ENCODE measurements at regions not wholly inside any gene's neighbourhood (a gene's known extent, or its start where the extent isn't known, plus 50 kb on each side); places are given as distances from the start of the nearest gene placed in this dataset.

DNA sequence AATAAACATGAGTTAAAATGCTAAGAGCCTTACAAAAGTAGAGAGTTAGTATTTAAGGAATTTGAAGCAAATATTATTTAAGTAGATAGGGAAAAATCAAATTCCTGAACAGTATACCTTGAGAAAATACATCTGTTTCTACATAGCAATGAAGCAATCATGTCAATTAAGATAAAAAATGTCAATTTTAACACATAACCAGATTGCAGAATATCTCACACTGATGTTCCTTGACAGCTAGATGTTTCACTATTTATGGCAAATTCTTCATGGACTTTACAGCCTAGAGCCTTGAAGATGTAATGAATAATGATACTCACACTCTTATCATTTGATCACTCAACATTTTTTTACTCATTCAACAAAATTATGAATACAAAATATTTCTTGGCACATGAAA is 708.2 kb upstream of the PTPRD start:
- intact Hi-C loops (cut with micrococcal nuclease; ENCODE audit: unreplicated experiment) = no loop called here
- POLR2A ChIA-PET = no interaction called here
- no TSS peak for BruUV-seq (replicated peaks)
- Histone ChIP-seq H3K4me2 (ENCODE audit: low read length) (no peak overlapping the region), H3K27ac (ENCODE audit: low read depth, low read length, poor library complexity, severe bottlenecking) (no peak overlapping the region), H4K20me1 (ENCODE audit: insufficient read depth, low read length) (no peaks in the 10 kb centered on the region), H3K4me3 (ENCODE audit: low read depth, low read length, poor library complexity, severe bottlenecking) (no peak overlapping the region), H3K9me2 (ENCODE audit: insufficient read depth, low read length) (no peaks in the 10 kb centered on the region), H3K36me3 (ENCODE audit: insufficient read depth, low read length) (no peaks in the 10 kb centered on the region), H3K9me3 (ENCODE audit: low read length) (no peaks in the 10 kb centered on the region), H3K4me1 (ENCODE audit: insufficient read depth, low read length, poor library complexity, severe bottlenecking) (no peaks in the 10 kb centered on the region), H3K79me2 (ENCODE audit: insufficient read depth, low read depth, low read length) (no peaks in the 10 kb centered on the region), H2AFZ (ENCODE audit: low read length) (no peak overlapping the region)
- TF ChIP-seq EZH2phosphoT487 (IDR thresholded peaks at IDR 0.05; ENCODE audit: borderline replicate concordance, low read depth, low read length) = no peak
- no peak for TF ChIP-seq CTCF (conservative IDR thresholded peaks at IDR 0.05; ENCODE audit: low read length)
- CTCF ChIA-PET (ENCODE audit: unreplicated experiment) = no interaction called here
- no peak for DNase-seq (ENCODE audit: low spot score)

GRCh38 chr9:11323457-11323856 is 710.7 kb upstream of the PTPRD start:
- ChIA-PET POLR2A (interaction anchor here (0.6 to 1.1 kb wide), 3 partner anchors 84 to 195 kb away, joined by 3 read pairs; no protein-coding TSS in a partner anchor), CTCF (ENCODE audit: unreplicated experiment) (interaction anchor here (0.5 to 0.6 kb wide), 2 partner anchors 11 to 129 kb away, joined by 3 to 7 read pairs; no protein-coding TSS in a partner anchor)
- intact Hi-C loops (cut with micrococcal nuclease; ENCODE audit: unreplicated experiment) = no loop called here
- Histone ChIP-seq H3K9me3 (ENCODE audit: low read length) (no peaks in the 10 kb centered on the region), H4K20me1 (ENCODE audit: insufficient read depth, low read length) (no peaks in the 10 kb centered on the region), H2AFZ (ENCODE audit: low read length) (no peak overlapping the region), H3K4me2 (ENCODE audit: low read length) (no peak overlapping the region), H3K4me1 (ENCODE audit: insufficient read depth, low read length, poor library complexity, severe bottlenecking) (no peaks in the 10 kb centered on the region), H3K27ac (ENCODE audit: low read depth, low read length, poor library complexity, severe bottlenecking) (no peak overlapping the region), H3K9me2 (ENCODE audit: insufficient read depth, low read length) (no peaks in the 10 kb centered on the region), H3K36me3 (ENCODE audit: insufficient read depth, low read length) (no peaks in the 10 kb centered on the region), H3K4me3 (ENCODE audit: low read depth, low read length, poor library complexity, severe bottlenecking) (no peak overlapping the region), H3K79me2 (ENCODE audit: insufficient read depth, low read depth, low read length) (no peaks in the 10 kb centered on the region)
- no peak for DNase-seq (ENCODE audit: low spot score)
- no TSS peak for BruUV-seq (replicated peaks)
- no peak for TF ChIP-seq EZH2phosphoT487 (IDR thresholded peaks at IDR 0.05; ENCODE audit: borderline replicate concordance, low read depth, low read length)
- TF ChIP-seq CTCF (conservative IDR thresholded peaks at IDR 0.05; ENCODE audit: low read length) = no peak

- Histone ChIP-seq H3K4me2 (ENCODE audit: low read length) (no peak overlapping the region), H2AFZ (ENCODE audit: low read length) (no peak overlapping the region), H3K27ac (ENCODE audit: low read depth, low read length, poor library complexity, severe bottlenecking) (no peak overlapping the region), H3K79me2 (ENCODE audit: insufficient read depth, low read depth, low read length) (no peaks in the 10 kb centered on the region), H3K4me1 (ENCODE audit: insufficient read depth, low read length, poor library complexity, severe bottlenecking) (no peaks in the 10 kb centered on the region), H4K20me1 (ENCODE audit: insufficient read depth, low read length) (no peaks in the 10 kb centered on the region), H3K4me3 (ENCODE audit: low read depth, low read length, poor library complexity, severe bottlenecking) (no peak overlapping the region), H3K9me3 (ENCODE audit: low read length) (no peaks in the 10 kb centered on the region), H3K9me2 (ENCODE audit: insufficient read depth, low read length) (no peaks in the 10 kb centered on the region), H3K36me3 (ENCODE audit: insufficient read depth, low read length) (no peaks in the 10 kb centered on the region)
- intact Hi-C loops (cut with micrococcal nuclease; ENCODE audit: unreplicated experiment) = no loop called here
- BruUV-seq (replicated peaks) = no TSS peak
- POLR2A ChIA-PET = no interaction called here
- CTCF ChIA-PET (ENCODE audit: unreplicated experiment) = no interaction called here
- TF ChIP-seq EZH2phosphoT487 (IDR thresholded peaks at IDR 0.05; ENCODE audit: borderline replicate concordance, low read depth, low read length) = no peak
- TF ChIP-seq CTCF (conservative IDR thresholded peaks at IDR 0.05; ENCODE audit: low read length) = no peak
- DNase-seq (ENCODE audit: low spot score) = no peak
These were observed 713.4 kb upstream of the PTPRD start for GRCh38 chr9:11326231-11326630.

Measured in OCI-LY7 (cell line).